OCI-LY3 (cell line): ENCODE measurements at regions not wholly inside any gene's neighbourhood (a gene's known extent, or its start where the extent isn't known, plus 50 kb on each side); places are given as distances from the start of the nearest gene placed in this dataset.

ENCODE experiments used
- CTCF ChIP-seq: fragments of 200-600, 300-600 bp; sonication (generic); IDR thresholded peaks from 2 replicates; pipeline ENCODE4 v1.5.1; 2014; ENCODE audit warnings: antibody characterized with exemption, low read length, low read depth
- EZH2phosphoT487 ChIP-seq: fragments of 200-600 bp; shearing (Covaris generic); IDR thresholded peaks from 2 replicates; pipeline ENCODE4 v1.6.1; 2018; ENCODE audit warnings: antibody characterized with exemption, mixed run types, low read depth

GRCh38 chr10:125231813-125232475 is 71.6 kb upstream of the CTBP2 start:
- TF ChIP-seq CTCF: no peak
- TF ChIP-seq EZH2phosphoT487: no peak
